ENCODE measurements at regions not wholly inside any gene's neighbourhood (a gene's known extent, or its start where the extent isn't known, plus 50 kb on each side); places are given as distances from the start of the nearest gene placed in this dataset.
A peak's percentile ranks its signal among the peaks of the same experiment; 100 is the strongest.

- TF ChIP-seq CTCF (IDR thresholded peaks at IDR 0.05; ENCODE audit: low read depth, low read length) = no peak; the same call in 1 of the 2 replicates
- no peaks in the 10 kb centered on the region; the same call in 1 of the 2 replicates for H3K9me3 ChIP-seq (ENCODE audit: control insufficient read depth, insufficient read depth, low read length)
- ChIA-PET CTCF (no interaction called here), POLR2A (no interaction called here)
- H3K4me3 ChIP-seq (ENCODE audit: low read depth, low read length) = no peak overlapping the region
- H3K27ac ChIP-seq (ENCODE audit: low read depth, low read length) = no peak overlapping the region
- no peak for DNase-seq (ENCODE audit: low read depth, low spot score)
- no peaks in the 10 kb centered on the region for H3K27me3 ChIP-seq (ENCODE audit: control insufficient read depth, insufficient read depth, low read length)
These were observed 186.6 kb upstream of the SALL1 start for GRCh38 chr16:51337662-51338061.

GRCh38 chr16:51328733-51329132, 177.7 kb upstream of the SALL1 start:
- TF ChIP-seq CTCF (IDR thresholded peaks at IDR 0.05; ENCODE audit: low read depth, low read length) = no peak

GRCh38 chr16:51327001-51327400, 175.9 kb upstream of the SALL1 start:
- TF ChIP-seq CTCF (IDR thresholded peaks at IDR 0.05; ENCODE audit: low read depth, low read length) = no peak
- Histone ChIP-seq H3K27me3 (ENCODE audit: control insufficient read depth, insufficient read depth, low read length) (no peaks in the 10 kb centered on the region), H3K9me3 (ENCODE audit: control insufficient read depth, insufficient read depth, low read length) (no peaks in the 10 kb centered on the region), H3K4me3 (ENCODE audit: low read depth, low read length) (no peak overlapping the region), H3K27ac (ENCODE audit: low read depth, low read length) (no peak overlapping the region)
- POLR2A ChIA-PET = no interaction called here
- peak; percentile 8 for DNase-seq (ENCODE audit: low read depth, low spot score)
- CTCF ChIA-PET = interaction anchor here (0.7 kb wide), 1 partner anchor 434 kb away, joined by 4 read pairs; no protein-coding TSS in a partner anchor

More at GRCh38 chr16:51328733-51329132, 177.7 kb upstream of the SALL1 start:
- Histone ChIP-seq H3K4me3 (ENCODE audit: low read depth, low read length) (no peak overlapping the region), H3K27ac (ENCODE audit: low read depth, low read length) (no peak overlapping the region), H3K9me3 (ENCODE audit: control insufficient read depth, insufficient read depth, low read length) (no peaks in the 10 kb centered on the region), H3K27me3 (ENCODE audit: control insufficient read depth, insufficient read depth, low read length) (no peaks in the 10 kb centered on the region)
- no peak for DNase-seq (ENCODE audit: low read depth, low spot score)
- CTCF ChIA-PET = no interaction called here
- POLR2A ChIA-PET = no interaction called here

GRCh38 chr16:51326131-51326856, 175.2 kb upstream of the SALL1 start:
- ChIA-PET CTCF (interaction anchor here (0.7 kb wide), 1 partner anchor 435 kb away, joined by 4 read pairs; no protein-coding TSS in a partner anchor), POLR2A (interaction anchor here (0.8 kb wide), 1 partner anchor 48 kb away, joined by 5 read pairs; no protein-coding TSS in a partner anchor)
- Histone ChIP-seq H3K27ac (ENCODE audit: low read depth, low read length) (no peak overlapping the region), H3K9me3 (ENCODE audit: control insufficient read depth, insufficient read depth, low read length) (no peaks in the 10 kb centered on the region), H3K4me3 (ENCODE audit: low read depth, low read length) (no peak overlapping the region), H3K27me3 (ENCODE audit: control insufficient read depth, insufficient read depth, low read length) (no peaks in the 10 kb centered on the region)
- peak; percentile 58 for DNase-seq (ENCODE audit: low read depth, low spot score)
- no peak for TF ChIP-seq CTCF (IDR thresholded peaks at IDR 0.05; ENCODE audit: low read depth, low read length)

- no peak overlapping the region for H3K4me3 ChIP-seq (ENCODE audit: low read depth, low read length)
- DNase-seq (ENCODE audit: low read depth, low spot score) = no peak
- no peaks in the 10 kb centered on the region for H3K27me3 ChIP-seq (ENCODE audit: control insufficient read depth, insufficient read depth, low read length)
- TF ChIP-seq CTCF (IDR thresholded peaks at IDR 0.05; ENCODE audit: low read depth, low read length) = no peak
- CTCF ChIA-PET = no interaction called here
- no peaks in the 10 kb centered on the region for H3K9me3 ChIP-seq (ENCODE audit: control insufficient read depth, insufficient read depth, low read length)
- H3K27ac ChIP-seq (ENCODE audit: low read depth, low read length) = no peak overlapping the region
- POLR2A ChIA-PET = no interaction called here
These were observed 170.2 kb upstream of the SALL1 start for GRCh38 chr16:51321251-51321650.
